ENCODE measurements at regions not wholly inside any gene's neighbourhood (a gene's known extent, or its start where the extent isn't known, plus 50 kb on each side); places are given as distances from the start of the nearest gene placed in this dataset.

DNA sequence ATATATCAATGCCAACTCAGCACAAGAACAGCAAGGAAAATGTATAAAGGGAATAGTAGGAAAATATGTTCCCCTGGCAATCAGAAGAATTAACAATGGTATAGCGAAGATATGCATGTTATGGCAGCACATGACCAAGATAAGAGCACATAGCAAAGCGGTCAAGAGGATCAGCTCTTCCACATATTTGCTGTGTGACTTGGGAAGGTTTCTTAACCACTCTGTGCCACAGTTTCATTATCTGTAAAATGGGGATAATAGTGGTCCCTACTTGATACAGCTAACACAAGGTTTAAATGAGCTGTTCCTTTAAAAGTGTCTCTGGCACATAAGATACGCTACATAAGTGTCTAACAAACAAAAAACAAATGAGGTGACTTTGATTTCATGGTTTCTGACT lies 77.9 kb upstream of the PIP5K1B start:
- TF ChIP-seq, protein P1, sequence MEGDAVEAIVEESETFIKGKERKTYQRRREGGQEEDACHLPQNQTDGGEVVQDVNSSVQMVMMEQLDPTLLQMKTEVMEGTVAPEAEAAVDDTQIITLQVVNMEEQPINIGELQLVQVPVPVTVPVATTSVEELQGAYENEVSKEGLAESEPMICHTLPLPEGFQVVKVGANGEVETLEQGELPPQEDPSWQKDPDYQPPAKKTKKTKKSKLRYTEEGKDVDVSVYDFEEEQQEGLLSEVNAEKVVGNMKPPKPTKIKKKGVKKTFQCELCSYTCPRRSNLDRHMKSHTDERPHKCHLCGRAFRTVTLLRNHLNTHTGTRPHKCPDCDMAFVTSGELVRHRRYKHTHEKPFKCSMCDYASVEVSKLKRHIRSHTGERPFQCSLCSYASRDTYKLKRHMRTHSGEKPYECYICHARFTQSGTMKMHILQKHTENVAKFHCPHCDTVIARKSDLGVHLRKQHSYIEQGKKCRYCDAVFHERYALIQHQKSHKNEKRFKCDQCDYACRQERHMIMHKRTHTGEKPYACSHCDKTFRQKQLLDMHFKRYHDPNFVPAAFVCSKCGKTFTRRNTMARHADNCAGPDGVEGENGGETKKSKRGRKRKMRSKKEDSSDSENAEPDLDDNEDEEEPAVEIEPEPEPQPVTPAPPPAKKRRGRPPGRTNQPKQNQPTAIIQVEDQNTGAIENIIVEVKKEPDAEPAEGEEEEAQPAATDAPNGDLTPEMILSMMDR (conservative IDR thresholded peaks at IDR 0.05; ENCODE audit: low read length) = no peak
- no peak for TF ChIP-seq EZH2phosphoT487 (IDR thresholded peaks at IDR 0.05; ENCODE audit: borderline replicate concordance)
